Superior temporal gyrus (tissue), 1 donor: ENCODE measurements at regions not wholly inside any gene's neighbourhood (a gene's known extent, or its start where the extent isn't known, plus 50 kb on each side); places are given as distances from the start of the nearest gene placed in this dataset.
"Not testable (repeated sequence)": the region's sequence is repeated elsewhere in the genome, so short reads cannot be mapped to it uniquely, and the experiment has no call there.

Experiments used
- DNase-seq: peaks from one replicate; pipeline ENCODE4 v3.0.0-alpha.2; 2016; ENCODE audit errors: extremely low spot score

DNA sequence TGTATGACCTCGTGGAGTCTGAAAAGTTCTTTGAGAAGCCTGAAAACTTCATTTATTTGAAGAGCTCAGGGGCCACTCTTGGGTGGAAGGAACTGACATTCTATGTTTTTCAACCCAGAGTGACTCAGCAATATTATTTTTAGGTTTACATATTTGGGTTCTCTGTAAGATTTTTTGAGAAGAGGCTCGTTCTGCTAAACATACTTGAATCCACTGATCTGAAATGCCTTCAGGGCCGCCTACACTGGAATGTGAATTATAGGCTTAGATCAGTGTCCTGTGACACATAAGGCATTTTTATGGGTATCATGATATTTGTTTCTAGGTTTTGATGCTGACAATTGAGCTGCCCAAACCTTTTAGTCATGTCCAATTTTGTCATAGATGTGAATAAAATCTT, 86.2 kb downstream of the PSAT1 start:
- DNase-seq = no peak

DNA sequence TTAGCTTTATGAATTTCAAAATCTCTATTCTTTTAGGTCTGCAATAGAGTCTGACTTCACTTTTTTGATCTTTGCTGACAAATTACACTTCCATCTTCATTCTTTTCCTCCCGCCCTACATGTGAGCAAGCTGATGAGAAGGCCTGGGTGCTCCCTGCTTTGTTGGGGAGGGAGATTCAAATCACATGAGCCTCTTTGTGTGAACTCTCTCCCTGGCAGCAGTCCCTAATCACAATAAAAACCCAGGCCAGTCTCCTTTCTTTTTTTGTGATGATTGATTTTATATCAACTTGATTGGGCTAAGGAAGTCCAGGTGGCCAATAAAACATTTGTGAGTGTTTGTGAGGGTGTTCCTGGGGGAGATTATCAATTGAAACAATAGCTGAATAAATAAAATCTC, 89.4 kb downstream of the PSAT1 start:
- DNase-seq = no peak

DNA sequence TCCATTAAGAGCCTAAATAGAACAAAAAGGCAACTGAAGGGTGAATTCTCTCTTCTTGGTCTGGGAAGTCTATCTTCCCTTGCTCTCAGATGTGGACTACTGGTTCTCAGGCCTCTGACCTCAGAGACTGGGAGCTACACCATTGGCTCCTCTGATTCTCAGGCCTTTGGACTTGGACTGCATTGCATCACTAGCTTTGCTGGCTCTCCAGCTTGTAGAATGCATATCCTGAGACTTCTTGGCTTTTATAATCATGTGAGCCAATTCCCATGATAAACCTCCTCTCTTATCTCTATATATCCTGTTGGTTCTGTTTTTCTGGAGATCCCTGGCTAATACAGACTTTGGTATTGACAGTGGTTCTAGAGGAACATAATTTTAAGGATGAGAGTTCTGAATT, 89.8 kb downstream of the PSAT1 start:
- DNase-seq = no peak

DNA sequence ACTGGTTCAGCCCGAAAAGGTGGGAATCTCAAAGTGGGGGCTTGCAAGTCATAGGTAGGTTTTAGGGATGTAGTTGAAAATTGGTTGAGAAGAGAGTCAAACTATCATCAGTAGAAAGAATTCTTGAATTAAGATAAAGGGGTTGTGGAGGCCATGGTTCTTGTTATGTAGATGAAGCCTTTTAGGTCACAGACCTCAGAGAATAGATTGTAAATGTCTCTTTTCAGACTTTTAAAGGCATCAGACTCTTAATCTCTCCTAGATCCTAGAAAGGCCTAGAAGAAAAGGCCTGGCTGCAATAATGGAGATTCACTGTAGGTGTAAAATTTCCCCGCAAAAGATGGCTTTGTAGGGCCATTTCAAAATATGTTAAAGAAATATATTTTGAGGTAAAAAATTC, 96.4 kb downstream of the PSAT1 start:
- DNase-seq = no peak

DNA sequence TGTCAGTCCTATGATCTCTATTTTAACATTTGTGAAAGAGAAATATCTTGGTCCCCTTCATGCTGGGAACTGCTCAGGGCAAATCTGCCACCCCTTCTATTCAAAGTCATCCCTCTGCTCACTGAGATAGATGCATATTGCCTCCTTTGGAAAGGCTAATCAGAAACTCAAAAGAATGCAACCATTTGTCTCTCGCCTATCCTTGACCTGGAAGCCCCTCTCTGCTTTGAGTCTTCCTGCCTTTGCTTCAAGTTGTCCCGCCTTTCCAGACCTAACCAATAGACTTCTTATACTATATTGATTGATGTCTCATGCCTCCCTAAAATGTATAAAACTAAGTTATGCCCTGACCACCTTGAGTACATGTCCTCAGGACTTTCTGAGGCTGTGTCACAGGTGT, 97.0 kb downstream of the PSAT1 start:
- no peak for DNase-seq

DNA sequence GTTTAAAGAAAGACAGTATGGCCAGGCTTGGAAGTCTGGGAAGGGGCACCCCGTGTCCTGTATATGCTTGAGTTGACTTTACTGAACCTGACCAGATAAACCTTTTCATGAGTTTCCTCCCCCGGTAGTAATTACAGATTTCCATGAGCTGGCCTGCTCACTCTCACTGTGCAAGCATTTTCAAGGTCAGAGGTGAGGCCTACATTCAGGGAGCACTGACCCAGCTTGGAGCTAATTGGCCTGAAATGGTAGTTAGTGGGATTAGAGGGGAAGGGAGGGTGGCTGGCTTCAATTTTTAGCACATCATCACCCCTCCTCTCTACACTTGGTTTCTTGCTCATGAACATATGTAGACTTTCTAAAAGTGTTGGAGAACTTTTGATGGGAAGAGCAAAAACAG, 99.2 kb downstream of the PSAT1 start:
- no peak for DNase-seq

DNA sequence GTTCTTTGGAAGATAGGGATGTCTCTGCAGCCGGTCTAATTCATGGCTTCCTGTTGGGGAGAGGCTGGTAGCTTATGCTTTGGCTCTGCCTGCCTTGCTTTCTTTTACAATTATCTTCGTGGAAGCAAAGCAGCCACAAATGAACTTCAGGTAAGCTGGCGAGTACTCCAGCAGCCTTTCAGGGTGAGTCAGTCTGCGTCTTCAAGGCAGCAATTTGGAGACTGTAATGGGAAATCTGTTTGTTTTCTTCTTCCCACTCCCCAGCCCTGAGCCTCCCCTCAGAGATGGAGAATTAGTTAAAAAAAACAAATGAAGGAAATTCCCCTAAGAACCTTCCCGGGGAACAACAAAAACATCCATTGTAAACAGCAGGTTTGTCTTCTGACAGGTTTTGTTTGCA, 100.1 kb downstream of the PSAT1 start:
- no peak for DNase-seq

DNA sequence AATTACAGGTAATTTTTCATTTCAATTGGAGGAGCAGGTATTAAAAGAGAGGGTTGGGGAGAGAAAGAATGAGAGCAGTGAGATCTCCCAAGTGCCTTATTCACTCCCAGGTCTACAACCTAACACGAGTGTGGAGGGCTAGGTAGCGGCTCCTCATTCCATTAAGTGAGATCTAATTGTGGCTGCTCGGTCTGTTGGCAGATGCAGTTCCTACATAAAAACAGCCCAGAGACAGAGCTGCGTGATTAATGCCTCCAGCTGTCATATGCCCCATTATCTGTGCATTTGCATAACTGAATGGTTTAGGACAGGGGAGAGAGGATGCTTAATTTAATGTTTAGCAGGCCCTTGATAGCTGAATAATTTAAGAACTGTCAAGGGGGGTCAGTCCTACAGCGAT, 100.5 kb downstream of the PSAT1 start:
- DNase-seq = no peak

DNA sequence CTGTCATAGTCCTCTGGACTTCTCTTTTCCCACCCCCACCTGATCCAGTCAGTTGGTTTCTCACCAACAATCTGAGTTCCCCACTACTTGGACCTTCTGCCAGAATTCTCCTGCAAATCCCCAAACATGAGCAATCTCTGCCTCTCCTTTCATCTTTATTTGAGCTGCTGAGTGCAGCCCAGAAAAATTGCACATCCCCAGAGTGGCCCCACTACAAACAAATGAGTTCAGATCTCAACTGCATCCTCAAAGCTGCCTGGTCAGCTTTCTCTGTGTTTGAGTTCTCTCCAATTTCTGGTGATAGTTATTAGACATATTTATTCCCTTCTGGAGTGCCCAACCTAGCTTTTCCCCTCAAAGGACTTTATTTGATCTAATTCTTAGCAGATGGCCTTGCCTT, 102.2 kb downstream of the PSAT1 start:
- no peak for DNase-seq

DNA sequence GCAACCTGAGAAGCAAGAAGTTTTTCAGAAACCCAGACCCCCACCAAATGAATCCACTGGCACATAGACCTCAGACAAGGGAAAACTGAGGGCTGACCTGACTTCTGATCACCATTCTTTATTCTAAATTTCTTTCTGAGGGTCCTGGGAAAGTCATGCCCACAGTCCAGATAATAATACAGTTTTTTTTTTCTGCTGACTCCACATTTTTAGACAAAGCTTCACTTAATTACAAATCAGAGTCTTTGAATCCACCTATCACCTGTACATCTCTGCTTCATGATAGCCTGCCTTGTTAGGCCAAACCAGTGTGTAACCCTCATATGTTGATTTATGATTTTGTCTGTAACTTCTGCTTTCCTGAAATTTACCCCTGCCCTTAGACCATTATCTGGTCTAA, 103.6 kb downstream of the PSAT1 start:
- DNase-seq = no peak

DNA sequence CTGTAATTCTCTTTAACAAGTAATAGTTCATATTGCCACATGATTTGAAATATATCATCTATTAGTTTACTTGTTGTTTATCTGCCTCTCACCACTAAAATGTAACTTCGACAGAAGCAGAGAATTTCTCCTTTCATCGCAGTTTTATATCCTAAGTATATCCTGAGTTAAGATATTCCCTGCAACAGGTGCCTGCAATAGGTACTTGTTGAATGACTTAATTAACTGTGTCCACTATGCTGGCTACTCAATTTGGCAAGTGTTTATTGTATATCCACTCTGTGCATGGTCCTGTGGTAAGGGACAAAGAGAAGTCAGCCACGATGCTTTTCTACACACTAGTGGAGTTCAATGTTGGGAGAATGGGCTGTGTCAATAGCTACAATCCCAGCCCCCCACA, 108.5 kb downstream of the PSAT1 start:
- no peak for DNase-seq

DNA sequence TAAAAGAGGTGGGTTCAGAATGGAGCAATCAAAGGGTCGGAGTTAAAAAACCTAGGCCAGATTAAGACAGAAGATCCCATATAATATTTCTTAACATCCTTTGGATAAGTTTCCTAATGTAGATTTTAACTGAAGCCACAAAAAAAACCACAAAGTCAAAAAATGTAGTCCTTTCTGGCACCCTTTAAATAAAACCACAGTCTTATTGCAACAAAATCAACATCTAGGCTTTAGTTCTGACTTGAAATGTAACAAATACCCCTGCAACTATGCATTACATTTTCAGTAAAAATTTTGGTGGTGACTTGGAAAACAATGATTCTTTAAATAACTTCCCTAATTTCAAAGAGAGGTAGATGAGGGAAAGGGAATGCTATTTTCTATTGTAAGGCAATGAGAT, 109.2 kb downstream of the PSAT1 start:
- no peak for DNase-seq

DNA sequence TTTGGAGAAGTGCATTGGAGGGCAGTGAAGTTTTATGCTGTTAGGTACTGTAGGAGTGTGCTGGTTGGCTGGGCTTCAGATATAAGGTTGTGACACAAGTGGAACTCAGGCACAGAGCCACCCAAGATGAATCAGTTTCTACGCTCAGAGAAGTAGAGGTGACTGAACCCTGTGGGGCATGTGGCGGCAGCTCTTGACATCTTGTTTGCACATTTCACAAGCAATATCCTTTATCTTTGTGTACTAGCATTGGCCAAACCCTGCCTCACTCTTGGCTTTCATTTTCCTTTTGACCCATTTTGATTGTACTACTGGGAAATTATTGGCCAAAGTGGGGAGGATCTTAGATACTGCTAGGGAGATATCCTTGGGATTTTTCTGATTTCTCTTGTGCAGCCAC, 110.0 kb downstream of the PSAT1 start:
- DNase-seq = no peak

DNA sequence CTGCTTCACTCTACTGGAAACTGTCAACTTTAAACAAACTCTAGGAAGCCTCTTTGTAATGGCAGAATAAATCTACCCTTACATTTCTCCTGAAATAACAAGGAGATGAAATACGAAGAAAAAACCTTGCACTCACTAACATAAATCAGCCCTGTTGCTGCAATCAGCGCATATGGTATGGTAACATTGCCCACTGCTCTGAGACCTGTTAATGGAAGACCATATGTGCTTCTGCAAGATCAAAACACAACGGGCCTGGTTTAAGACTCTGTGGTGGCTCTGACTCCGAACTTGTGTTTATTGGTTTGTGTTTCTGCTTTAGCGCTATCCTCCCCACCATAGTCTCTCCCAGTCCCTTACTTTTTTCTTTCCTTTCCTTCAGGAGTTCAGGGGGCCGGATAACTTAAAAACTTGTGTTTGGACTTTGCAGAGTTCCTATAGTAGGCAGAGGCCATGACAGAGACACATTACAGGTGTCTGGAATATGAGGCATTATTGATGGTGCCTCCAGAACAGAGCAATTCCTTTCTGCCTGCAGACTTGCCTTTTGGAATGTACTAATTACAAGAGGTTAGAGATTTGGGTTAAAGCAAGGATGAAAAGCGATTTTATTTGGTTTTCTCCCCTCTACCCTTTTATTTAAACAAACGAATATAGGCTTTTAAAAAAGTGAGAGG, 110.8 kb downstream of the PSAT1 start:
- DNase-seq = no peak

DNA sequence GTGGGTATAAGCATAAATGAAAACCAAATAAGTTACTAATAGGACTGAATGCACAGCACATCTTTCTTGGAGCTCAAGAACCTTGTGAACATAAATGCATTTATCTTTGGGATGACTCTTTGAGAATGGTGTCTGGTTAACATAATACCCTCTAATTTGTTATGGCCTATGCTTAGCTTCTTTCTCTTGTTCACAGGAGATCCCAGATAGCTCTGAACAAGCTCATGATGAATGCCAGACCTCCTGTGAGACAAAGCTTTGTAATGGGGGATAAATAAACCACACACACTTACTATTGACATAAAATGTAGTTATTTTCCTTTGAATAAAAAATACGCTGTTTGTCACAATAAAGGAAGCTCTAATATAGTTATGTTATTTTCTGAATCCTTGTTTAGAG, 111.5 kb downstream of the PSAT1 start:
- DNase-seq = no peak

DNA sequence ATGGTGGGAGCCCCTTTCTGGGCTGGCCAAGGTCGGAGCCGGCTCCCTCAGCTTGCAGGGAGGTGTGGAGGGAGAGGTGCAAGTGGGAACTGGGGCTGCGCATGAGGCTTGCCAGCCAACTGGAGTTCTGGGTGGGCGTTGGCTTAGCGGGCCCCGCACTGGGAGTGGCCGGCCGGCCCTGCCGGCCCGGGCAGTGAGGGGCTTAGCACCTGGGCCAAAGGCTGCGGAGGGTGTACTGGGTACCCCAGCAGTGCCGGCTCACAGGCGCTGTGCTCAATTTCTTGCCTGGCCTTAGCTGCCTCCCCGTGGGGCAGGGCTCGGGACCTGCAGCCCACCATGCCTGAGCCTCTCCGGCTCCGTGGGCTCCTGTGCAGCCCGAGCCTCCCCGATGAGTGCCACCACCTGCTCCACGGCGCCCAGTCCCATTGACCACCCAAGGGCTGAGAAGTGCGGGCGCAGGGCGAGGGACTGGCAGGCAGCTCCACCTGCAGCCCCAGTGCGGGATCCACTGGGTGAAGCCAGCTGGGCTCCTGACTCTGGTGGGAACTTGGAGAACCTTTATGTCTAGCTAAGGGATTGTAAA, 113.1 kb downstream of the PSAT1 start:
- DNase-seq = not testable (repeated sequence)

DNA sequence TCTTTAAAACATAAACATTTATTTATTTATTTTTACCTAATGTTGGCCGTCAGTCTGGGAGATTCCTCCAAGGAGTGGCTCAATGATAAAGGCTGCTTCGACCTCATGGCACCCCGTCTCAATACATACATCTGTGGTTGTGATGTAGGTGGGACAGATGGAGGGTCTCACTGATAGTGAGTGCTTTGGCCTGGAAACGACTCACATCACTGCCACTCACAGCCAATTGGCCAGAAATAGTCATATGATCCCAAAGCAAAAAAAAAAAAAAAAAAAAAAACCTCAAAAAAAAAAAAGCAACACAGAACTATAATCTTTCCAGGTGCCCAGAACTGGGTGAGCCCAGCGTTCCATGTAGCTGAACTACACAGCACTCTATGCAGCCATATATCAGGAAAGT, 125.4 kb downstream of the PSAT1 start:
- DNase-seq = no peak

DNA sequence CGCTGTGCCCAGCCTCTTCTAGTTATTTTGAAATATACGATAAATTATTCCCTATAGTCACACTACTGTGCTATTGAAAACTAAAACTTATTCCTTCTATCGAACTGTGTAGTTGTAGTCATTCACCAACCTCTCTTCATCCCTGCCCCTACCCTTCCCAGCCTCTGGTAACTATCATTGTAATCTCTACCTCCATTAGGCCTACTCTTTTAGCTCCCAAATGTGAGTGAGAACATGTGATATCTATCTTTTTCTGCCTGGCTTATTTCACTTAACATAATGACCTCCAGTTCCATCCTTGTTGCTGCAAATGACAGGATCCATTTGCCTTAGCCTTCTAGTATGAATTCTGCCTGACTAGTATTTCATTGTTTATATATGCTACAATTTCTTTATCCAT, 127.4 kb downstream of the PSAT1 start:
- no peak for DNase-seq

DNA sequence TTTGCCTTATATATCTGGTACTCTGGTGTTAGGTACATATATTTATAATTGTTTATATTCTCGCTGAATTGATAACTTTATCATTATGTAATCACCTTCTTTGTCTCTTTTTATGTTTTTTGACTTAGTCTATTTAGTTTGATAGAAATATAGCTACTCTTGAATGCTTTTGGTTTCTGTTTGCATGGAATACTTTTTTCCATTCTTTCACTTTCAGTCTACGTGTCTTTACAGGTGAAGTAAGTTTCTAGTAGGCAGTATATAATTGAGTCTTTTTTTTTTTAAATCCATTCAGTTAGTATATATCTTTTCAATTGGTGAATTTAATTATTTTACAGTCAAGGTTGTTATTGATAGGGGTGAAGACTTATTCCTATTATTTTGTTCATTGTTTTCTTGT, 131.7 kb downstream of the PSAT1 start:
- DNase-seq = no peak

DNA sequence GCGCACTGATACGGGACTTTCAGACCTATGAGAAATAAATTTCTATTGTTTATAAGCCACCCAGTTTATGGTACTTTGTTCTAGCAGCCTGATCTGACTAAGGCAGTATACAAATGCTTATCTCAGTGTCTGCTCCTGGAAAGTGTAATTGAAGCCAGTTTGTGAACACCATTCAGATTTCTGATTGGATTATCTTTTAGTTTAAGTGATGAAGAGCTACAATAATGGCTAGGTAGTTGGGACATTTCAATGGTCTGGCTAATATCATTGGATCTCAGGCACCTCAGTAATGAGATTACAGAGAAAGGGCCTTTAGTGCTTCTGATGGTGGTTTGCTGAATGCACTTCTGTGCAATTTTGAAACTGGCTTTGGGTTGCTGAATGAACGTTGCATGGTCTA, 133.5 kb downstream of the PSAT1 start:
- DNase-seq = no peak

DNA sequence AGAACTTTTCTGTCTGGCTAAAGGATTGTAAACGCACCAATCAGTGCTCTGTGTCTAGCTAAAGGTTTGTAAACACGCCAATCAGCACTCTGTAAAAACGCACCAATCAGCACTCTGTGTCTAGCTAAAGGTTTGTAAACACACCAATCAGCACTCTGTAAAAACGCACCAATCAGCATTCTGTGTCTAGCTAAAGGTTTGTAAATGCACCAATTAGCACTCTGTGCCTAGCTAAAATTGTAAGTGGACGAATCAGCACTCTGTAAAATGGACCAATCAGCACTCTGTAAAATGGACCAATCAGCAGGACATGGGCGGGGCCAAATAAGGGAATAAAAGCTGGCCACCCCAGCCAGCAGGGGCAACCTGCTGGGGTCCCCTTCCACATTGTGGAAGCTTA, 134.1 kb downstream of the PSAT1 start:
- DNase-seq = not testable (repeated sequence)

DNA sequence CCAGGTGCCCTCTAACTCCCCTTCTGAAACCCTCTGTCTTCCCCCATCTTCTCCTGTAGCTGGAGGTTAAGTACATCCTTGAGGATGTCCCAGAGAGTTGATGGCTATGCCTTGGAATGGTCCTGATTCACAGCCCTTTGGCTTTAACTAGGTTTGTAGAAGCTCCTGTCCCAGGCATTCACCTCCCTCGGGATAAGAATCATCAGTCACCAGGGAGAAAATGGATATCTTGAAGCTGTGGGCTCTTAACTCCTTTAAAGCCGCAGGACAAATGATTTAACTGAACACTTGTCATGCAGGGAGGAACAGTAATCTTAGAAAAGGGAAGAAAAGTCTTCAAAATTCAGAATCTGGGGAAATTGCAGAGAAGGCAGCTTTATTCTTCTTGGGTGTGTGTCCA, 139.9 kb downstream of the PSAT1 start:
- no peak for DNase-seq

DNA sequence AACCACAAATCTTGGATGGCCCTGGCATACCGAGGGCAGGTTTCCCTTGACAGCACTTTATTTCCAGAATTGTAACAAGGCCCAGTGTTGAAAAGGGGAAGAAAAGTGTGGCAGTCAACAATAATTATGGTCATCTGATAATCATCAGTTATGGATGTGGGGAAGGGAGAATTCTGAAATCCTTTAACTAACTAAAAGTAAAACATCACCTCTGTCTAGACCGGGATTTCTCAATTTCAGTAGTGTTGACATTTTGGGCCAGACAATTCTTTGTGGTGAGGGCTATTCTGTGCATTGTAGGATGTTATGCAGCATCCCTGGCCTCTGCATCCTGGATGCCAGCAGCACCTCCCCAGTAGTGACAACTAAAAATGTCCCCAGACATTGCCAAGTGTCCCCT, 140.4 kb downstream of the PSAT1 start:
- peak; percentile 11 for DNase-seq

DNA sequence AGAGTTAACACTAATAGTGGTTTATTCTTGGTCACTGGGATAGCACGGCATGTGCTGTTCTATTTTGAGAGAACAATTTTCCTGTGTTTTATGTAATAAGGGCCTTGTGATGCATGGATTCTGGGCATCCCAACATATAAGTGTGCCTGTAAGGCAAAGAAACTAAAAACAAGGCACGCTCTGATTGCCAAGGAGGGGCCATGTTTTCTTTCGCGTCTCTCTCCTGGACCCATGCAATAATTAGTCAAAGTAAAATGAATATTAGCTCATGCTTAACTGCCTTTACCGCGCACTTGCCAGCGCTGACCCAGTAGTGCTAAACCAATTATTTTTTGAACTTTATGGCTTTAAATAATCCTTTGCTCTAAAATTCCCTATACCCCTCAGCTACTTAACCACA, 140.9 kb downstream of the PSAT1 start:
- peak; percentile 52 for DNase-seq
